GM12864 (cell line): ENCODE measurements at regions not wholly inside any gene's neighbourhood (a gene's known extent, or its start where the extent isn't known, plus 50 kb on each side); places are given as distances from the start of the nearest gene placed in this dataset.

Experiments used
- DNase-seq: peaks from one replicate; pipeline ENCODE4 v3.0.0-alpha.2; 2011; ENCODE audit warnings: low read depth
- H3K4me3 ChIP-seq: 2 replicates; pipeline ENCODE4 v1.5.1; 2011; ENCODE audit warnings: mild to moderate bottlenecking, low read depth, low read length, control low read depth
- CTCF ChIP-seq: IDR thresholded peaks from 2 replicates; pipeline ENCODE4 v1.5.1; 2011; ENCODE audit warnings: low read depth, mild to moderate bottlenecking, moderate library complexity, low read length, control low read depth, inconsistent platforms; ENCODE audit errors: missing control alignments

DNA sequence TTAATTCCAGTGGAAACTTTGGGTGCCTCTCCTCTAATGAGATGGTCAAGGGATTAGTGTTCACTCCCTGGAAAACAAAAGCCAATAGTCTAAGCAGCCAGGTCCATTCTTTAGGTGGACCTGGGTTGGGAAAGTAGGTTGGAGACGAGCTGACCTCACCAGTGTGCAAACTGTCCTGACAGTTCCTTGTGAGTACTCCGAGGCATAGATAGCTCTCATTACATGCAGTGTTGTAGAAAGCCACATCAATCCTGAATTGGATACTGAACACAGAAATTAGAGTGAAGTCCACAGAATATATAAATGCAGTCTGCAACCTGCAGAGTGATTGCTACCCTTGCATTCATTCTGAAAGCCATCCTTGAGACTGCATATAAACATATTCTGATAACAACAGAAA, 675.1 kb upstream of the CXADR start:
- H3K4me3 ChIP-seq, result no peak overlapping the region
- no peak for DNase-seq
- no peak for TF ChIP-seq CTCF

GRCh38 chr21:16838331-16838730, 674.5 kb upstream of the CXADR start:
- no peak overlapping the region for H3K4me3 ChIP-seq
- no peak for DNase-seq
- TF ChIP-seq CTCF, result no peak

- no peak for TF ChIP-seq CTCF
- no peak for DNase-seq
- H3K4me3 ChIP-seq, result no peak overlapping the region
These were observed 672.3 kb upstream of the CXADR start for GRCh38 chr21:16840538-16840937.

DNA sequence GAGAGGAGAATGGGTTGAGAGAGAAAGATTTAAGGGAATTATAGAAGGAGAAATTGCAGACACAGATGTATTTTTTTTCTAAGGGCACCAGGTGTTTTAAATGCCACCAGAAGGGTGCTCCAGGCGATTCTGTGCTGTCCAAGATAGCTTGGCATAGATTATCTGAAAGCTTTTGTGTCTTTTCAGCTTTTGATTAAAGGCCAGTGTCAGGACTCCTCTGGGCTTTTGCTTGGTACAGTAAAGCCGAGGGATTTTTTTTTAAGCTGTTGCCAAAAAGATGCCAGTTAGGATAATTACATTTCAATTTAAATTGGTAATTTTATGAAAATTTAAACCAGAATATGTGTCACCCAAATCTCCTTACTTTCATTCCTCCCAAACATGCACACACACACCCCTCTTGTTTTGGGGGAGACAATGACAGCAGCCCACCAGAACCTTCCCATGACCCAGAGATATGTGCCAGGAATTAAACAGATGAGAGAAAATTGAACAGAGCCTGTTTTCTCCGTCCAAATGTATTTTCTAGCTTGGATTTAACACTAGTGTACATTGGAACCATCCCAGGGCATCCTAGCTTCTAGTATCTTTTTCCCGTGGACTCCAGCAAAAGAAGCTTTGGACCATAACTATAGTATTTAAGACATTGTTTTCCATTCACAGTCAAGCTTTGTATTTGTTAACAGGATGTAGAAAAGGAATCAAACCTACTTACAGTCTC, 670.7 kb upstream of the CXADR start:
- DNase-seq, result no peak

DNA sequence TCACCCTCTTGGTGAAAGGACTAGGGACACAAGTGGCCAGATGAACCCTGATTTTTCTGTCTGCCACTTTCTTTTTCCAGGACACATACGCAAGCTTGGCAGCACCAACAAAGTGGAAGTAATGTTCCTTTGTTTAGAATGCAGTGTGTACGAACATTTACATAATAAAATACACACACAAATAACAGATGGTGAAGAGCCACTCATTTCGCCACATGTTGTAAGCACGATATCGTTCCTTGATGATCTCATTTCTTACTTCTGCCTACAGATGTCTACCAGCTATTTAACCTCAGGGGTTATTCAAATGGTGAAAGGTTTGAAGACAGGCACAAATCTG, 670.2 kb upstream of the CXADR start:
- DNase-seq, result no peak
- no peak overlapping the region for H3K4me3 ChIP-seq
- no peak for TF ChIP-seq CTCF

More for the DNA sequence above, 670.7 kb upstream of the CXADR start:
- no peak for TF ChIP-seq CTCF
- H3K4me3 ChIP-seq, result no peak overlapping the region

GRCh38 chr21:16847211-16847610, 665.6 kb upstream of the CXADR start:
- no peak overlapping the region for H3K4me3 ChIP-seq
- DNase-seq, result no peak
- TF ChIP-seq CTCF, result no peak

GRCh38 chr21:16851054-16851453, 661.8 kb upstream of the CXADR start:
- DNase-seq, result no peak
- TF ChIP-seq CTCF, result no peak
- no peak overlapping the region for H3K4me3 ChIP-seq
